SK-N-SH (cell line): ENCODE measurements at regions not wholly inside any gene's neighbourhood (a gene's known extent, or its start where the extent isn't known, plus 50 kb on each side); places are given as distances from the start of the nearest gene placed in this dataset.

Source experiments
- EZH2phosphoT487 ChIP-seq: fragments of 200-600 bp; sonication (generic); IDR thresholded peaks from 2 replicates; pipeline ENCODE4 v1.6.1; 2017; ENCODE audit warnings: low read depth, mixed run types, mild to moderate bottlenecking, antibody characterized with exemption, moderate library complexity, borderline replicate concordance
- RAD21 ChIP-seq: IDR thresholded peaks from 2 replicates; pipeline ENCODE4 v1.6.1; 2012; ENCODE audit warnings: mild to moderate bottlenecking, low read length
- RFX5 ChIP-seq: IDR thresholded peaks from 2 replicates; pipeline ENCODE4 v1.6.1; 2012; ENCODE audit warnings: mild to moderate bottlenecking, improper control_type of control experiment, low read length
- RXRA ChIP-seq: IDR thresholded peaks from 2 replicates; pipeline ENCODE4 v1.4.0; 2012; ENCODE audit warnings: low read depth, mild to moderate bottlenecking, borderline replicate concordance
- YY1 ChIP-seq: IDR thresholded peaks from 2 replicates; pipeline ENCODE4 v1.4.0; 2012; ENCODE audit warnings: low read depth, mild to moderate bottlenecking
- TF ChIP-seq, protein P1 (sequence below): fragments of 200-600 bp; sonication (generic); IDR thresholded peaks from 2 replicates; pipeline ENCODE4 v1.6.1; 2017; ENCODE audit warnings: antibody characterized with exemption, mild to moderate bottlenecking, moderate library complexity

DNA sequence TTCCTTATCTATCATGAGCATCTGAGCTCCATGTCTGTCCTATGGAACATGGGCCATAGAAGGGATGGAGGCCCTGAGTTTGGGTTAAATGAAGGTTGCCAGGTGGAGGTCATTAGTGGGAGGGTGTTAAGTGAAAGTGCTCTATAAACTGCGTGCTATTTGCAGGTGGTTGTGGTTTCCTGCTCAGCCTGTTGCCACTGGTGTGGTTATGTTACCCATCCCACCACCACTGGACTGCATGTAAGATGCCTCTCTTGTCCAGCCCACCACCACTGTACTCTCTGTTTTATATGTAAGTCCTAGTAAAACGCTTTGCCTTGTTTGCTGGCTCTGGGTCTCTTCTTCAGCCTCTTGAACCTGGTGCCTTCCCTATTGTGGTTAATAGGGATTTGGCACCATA, 711.2 kb downstream of the SORCS3 start:
- TF ChIP-seq, protein P1, sequence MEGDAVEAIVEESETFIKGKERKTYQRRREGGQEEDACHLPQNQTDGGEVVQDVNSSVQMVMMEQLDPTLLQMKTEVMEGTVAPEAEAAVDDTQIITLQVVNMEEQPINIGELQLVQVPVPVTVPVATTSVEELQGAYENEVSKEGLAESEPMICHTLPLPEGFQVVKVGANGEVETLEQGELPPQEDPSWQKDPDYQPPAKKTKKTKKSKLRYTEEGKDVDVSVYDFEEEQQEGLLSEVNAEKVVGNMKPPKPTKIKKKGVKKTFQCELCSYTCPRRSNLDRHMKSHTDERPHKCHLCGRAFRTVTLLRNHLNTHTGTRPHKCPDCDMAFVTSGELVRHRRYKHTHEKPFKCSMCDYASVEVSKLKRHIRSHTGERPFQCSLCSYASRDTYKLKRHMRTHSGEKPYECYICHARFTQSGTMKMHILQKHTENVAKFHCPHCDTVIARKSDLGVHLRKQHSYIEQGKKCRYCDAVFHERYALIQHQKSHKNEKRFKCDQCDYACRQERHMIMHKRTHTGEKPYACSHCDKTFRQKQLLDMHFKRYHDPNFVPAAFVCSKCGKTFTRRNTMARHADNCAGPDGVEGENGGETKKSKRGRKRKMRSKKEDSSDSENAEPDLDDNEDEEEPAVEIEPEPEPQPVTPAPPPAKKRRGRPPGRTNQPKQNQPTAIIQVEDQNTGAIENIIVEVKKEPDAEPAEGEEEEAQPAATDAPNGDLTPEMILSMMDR, result no peak
- TF ChIP-seq RFX5 (no peak), EZH2phosphoT487 (no peak), YY1 (no peak), RXRA (no peak), RAD21 (no peak)
